Activated CD8-positive, alpha-beta memory T cell treated with anti-CD3 and anti-CD28 coated beads for 36 hours (primary cell): ENCODE measurements at regions not wholly inside any gene's neighbourhood (a gene's known extent, or its start where the extent isn't known, plus 50 kb on each side); places are given as distances from the start of the nearest gene placed in this dataset.
"Not testable (repeated sequence)": the region's sequence is repeated elsewhere in the genome, so short reads cannot be mapped to it uniquely, and the experiment has no call there.

Experiments
- CTCF ChIA-PET: fragments of 350-600 bp; sonication (Branson Sonifier 250); formaldehyde crosslinking; loops from one replicate; lab custom pipeline; 2021; ENCODE audit warnings: antibody characterized with exemption; lab: Charles Lee
- POLR2A ChIA-PET: fragments of 350-600 bp; sonication (Branson Sonifier 250); formaldehyde crosslinking; loops from one replicate; lab custom pipeline; 2021; ENCODE audit warnings: antibody characterized with exemption; lab: Charles Lee

DNA sequence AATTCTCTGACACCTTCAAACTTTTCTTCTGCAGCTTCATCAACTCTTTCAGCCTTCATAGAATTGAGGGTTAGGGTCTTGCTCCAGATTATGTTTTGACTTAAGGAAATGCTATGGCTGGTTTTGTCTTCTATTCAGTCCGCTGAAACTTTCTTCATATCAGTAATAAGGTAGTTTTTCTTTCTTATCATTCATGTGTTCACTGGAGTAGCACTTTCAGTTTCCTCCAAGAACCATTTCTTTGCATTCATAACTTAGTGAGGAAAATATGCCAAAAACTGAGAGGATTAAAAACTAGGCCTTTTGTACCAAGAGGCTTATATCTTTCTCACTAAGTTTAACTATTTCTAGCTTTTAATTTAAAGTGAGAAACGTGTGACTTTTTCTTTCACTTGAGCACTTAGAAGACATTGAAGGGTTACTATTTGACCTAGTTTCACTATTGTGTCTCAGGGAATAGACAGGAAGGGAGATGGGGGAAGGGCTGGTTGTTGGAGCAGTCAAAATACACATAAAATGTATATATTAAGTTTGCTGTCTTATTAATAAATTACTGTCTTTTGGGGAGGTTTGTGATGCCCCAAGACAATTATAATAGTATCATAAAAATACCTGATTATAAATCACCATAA lies 1110.1 kb downstream of the TBL1XR1 start:
- ChIA-PET CTCF (no interaction called here), POLR2A (no interaction called here)

DNA sequence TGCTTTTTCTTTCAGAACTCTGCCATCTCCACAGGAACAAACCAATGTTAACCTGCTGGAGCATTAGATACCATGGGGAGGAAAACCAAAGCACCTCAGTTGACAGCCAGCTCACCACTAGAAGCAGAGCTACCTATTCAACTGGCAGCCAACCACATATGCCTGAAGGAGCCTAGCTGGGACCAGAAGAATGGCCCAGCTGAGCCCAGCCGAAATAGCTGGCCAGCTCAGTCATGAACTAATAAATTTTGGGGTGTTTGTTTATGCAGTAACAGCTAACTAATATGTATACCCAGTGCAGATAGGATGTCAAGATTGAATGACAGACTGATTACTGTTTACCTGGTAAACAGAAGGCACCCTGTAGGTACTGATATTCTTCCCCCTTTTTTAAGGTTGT lies 1117.5 kb downstream of the TBL1XR1 start:
- POLR2A ChIA-PET: no interaction called here
- CTCF ChIA-PET: no interaction called here

DNA sequence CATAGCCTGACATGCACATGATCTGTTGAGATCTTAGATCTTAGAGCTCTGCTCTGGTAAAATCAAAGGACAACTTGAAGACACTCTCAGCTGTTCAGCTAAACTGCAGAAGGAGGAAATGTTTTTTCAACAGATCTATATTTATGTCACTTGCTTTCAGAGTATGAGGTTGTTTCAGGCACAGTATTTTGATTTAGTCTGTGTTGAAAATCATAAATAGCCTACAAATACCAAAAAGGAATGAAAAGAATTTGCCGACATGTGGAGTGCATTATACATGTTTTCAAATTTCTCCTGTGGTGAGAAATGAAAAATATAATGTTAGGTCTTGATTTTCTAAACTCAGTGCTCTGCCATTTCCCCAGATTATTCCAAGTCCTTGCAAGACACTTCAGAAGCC lies 1118.4 kb downstream of the TBL1XR1 start:
- POLR2A ChIA-PET: no interaction called here
- CTCF ChIA-PET: no interaction called here

DNA sequence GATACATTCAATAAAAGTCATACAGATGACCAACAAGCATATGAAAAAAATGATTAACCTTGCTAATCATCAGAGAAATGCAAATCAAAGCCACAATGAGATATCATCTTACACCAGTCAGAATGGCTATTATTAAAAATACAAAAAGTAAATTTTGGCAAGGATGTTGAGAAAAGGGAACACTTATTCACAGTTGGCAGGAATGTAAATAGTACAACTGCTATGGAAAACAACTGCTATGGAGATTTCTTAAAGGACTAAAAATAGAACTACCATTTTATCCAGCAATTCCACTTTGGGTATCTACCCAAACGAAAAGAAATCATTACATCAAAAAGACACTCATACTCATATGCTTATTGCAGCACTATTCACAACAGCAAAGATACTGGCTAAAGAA lies 1121.8 kb downstream of the TBL1XR1 start:
- ChIA-PET CTCF (no interaction called here), POLR2A (no interaction called here)

DNA sequence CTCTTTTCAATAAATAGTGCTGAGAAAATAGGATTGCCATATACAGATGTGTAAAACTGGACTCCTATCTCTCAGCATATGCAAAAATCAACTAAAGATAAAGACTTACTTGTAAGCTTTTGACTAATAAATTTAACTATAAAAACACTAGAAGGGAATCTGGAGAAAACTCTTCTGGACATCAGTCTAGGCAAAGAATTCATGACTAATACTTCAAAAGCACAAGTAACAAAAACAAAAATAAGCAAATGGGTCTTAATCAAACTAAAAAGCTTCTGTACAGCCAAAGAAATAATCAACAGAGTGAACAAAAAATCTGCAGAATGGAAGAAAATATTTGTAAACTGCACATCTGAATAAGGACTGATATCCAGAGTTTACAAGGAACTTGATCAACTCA lies 1122.2 kb downstream of the TBL1XR1 start:
- ChIA-PET CTCF (no interaction called here), POLR2A (no interaction called here)

DNA sequence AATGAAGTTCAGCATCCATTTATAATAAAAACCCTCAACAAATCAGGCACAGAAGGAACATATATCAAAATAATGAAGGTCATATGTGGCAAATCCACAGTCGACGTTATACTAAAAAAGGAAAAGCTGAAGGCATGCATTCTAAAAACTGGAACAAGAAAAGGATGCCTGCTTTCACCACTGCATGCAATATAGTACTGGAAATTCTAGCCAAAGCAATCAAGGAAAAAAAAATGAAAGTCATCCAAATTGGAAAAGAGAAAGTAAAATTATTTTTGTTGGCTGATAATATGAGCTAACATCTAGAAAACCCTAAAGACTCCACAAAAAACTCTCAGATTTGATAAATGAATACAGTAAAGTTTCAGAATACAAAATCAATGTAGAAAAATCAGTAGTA lies 1123.2 kb downstream of the TBL1XR1 start:
- ChIA-PET CTCF (no interaction called here), POLR2A (no interaction called here)

DNA sequence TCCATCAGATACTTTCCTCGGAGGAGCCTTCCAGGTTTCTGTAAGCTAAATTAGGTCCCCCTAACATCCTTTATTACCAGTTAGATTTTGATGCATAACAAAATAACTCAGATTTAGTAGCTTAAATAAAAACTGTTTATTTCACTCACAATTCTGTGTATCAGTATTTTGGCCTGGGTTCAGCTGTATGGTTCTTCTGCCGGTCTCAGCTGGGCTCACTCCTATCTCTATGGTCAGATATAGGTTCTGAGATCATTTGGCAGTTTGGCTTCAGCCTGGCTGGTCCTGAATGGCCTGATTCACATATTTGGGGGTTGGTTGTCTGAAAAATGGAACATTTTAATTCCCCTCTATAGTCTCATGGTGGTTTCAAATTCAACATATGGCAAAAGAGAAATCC lies 1125.3 kb downstream of the TBL1XR1 start:
- ChIA-PET POLR2A (no interaction called here), CTCF (no interaction called here)

DNA sequence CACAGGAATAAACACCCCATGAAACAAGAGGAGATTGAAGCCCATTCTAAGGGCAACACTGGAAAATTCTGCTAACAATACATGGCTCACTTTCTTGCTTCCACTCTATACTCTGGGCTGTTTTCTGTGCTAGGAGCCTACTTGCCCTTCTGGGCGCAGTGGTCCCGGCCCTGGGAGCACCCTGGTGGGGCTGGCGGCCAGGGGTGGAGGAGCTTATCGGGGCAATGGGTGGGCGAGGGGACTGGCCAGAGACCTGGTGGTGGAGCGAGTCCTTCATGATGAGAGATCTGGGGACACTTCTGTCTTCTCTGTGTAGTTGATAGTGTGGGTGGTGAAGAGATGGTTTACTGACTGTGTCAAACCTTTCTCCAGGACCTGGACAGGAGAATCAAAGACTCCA lies 1128.5 kb downstream of the TBL1XR1 start:
- POLR2A ChIA-PET: no interaction called here
- CTCF ChIA-PET: no interaction called here

DNA sequence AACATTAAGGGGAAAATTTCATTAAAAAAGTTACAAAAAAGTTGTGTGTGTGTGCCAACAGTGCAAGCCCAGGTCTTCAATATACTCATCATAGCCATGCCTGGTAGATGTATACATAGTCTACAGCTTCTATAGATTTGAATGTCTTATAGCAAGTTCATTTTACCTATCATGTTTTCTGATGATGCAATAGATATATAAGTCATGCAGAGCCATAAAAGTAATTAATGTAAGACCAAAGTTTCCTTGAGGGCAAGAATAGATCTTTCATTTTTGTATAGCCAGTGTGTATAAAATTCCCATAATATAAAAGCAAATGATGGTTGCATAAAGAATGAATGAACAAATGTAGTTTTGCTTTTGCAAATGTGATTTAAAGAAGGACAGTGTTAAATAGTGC lies 1138.4 kb downstream of the TBL1XR1 start:
- POLR2A ChIA-PET: no interaction called here
- CTCF ChIA-PET: no interaction called here

DNA sequence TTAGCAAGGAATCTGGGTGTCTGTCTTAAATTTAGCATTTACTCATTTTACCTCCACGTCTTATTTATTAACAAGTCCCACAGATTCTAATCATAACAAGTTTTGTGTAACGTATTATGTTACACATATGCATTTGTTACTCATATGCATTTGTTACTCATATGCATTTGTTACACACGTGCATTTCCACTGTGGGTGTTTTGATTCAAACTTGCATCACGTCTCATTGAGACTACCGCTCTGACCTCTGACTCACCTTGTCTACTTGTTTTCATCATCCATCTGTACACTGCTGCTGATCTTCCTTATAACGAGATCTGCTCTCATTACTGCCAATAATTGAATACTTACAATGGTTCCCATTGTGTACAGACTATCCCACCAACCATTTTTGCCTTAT lies 1141.4 kb downstream of the TBL1XR1 start:
- ChIA-PET CTCF (no interaction called here), POLR2A (no interaction called here)

DNA sequence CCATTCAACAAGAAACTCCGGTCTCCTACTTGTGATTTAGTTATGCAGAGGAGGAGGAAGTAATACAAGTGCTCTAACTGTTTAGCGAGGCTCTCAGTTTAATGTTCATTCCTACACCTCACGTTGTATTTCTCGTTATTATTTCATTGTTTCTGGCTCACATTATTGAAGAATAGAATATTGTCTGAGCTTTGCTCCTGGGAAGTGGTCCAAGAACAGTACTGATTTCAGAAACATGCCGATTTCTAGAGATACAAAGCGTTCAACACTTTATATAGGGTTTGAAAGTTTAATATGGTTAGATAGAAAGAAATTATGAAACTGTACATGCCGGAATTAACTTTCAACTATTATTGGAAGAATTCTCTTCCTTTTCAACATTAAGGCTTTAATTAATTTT lies 1145.5 kb downstream of the TBL1XR1 start:
- CTCF ChIA-PET: no interaction called here
- POLR2A ChIA-PET: no interaction called here

DNA sequence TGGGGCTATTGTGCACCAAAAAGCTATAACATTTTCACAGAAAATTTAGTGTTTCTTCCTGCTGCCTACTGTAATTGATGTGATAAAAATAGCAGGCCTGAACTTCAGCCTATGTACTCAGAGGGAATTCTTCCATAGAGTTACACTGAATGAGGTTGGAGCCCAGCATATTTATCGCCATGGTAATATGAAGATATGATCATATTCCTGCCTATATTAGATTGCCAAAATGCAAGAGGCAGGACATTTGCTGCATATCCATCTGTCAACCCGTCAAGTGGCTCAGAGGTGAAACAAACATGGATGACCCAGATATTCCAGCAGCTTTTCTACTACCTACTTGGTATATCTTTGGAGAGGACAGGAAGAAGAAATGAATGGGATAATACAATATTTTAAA lies 1150.6 kb downstream of the TBL1XR1 start:
- POLR2A ChIA-PET: no interaction called here
- CTCF ChIA-PET: no interaction called here

DNA sequence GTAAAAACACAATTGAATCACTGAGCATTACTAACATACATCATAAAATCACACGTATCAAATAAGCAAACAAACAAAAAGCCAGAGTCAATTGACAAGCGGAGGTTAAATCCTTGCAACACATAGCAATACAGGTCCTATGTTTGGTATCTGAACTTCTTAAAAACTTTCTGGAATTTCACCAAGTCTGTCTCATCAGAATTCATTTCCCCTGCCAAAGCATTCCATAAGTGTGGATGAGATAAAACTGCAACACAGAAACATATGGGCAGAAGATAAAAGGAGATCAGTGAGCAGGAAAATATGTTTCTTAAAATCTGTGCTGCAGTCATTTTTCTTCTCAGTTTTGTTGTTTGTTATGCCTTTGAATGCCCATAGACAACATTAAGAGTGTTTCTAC lies 1155.5 kb downstream of the TBL1XR1 start:
- POLR2A ChIA-PET: no interaction called here
- CTCF ChIA-PET: no interaction called here

DNA sequence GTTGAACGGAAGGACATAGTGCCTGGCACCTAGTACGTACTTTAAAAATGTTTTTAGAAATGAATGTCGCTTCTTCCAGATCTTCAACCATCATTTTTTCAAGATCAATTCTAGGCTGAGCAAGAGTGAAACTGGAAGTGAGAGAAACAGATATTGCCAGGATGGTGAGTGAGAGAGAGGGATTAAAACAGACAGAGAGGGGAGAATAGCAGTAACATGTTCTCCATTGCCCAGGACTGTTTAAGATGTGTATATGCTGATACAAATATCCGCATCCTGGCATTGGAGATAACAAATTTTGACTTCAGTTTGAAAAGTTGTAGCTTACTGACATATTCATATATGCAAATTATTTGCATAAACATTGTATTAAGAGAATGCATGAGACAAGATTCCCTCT lies 1156.1 kb downstream of the TBL1XR1 start:
- CTCF ChIA-PET: no interaction called here

DNA sequence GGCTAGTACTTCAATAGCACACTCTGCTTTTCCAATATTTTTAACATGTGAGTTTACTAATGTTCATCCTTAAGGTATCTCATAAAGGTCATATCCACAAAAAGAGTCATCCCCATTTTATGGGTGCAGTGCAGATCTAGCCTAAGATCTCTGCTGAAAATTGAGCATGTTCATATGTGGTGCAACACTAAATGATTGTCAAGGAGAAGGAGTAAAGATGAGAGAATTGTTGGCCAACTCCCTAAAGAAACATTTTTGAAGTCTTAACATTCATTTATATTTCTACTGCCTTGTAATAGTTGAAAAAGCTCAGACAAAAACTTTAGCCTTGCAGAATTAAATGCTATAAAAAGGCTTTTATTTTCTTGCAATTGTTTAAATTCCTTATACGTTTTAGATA lies 1159.6 kb downstream of the TBL1XR1 start:
- POLR2A ChIA-PET: no interaction called here
- CTCF ChIA-PET: no interaction called here

More for the DNA sequence above, 1156.1 kb downstream of the TBL1XR1 start:
- POLR2A ChIA-PET: no interaction called here

DNA sequence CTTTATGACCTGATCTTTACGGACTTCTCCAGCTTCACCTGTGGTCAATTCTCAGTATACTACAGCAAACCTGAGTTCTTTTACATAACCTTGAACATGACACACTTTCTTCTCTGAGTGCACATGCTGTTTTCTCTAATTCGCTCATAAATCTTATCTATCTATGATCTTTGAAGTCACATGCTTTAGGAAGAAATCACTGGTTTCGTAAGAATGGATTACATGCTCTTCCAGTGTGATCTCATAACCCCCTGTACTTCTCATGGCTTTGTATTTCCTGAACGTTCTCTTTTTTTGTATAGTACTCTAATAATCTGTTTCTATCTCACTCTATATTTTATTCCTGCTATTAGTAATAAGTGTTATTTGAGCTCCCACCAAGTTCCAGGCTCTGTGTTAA lies 1165.2 kb downstream of the TBL1XR1 start:
- ChIA-PET CTCF (no interaction called here), POLR2A (no interaction called here)

DNA sequence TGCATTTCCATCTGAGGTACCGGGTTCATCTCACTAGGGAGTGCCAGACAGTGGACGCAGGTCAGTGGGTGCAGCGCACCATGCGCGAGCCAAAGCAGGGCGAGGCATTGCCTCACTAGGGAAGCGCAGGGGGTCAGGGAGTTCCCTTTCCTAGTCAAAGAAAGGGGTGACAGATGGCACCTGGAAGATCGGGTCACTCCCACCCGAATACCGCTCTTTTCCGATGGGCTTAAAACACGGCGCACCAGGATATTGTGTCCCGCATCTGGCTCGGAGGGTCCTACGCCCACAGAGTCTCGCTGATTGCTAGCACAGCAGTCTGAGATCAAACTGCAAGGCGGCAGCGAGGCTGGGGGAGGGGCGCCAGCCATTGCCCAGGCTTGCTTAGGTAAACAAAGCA lies 1157.1 kb downstream of the NAALADL2 start:
- CTCF ChIA-PET, POLR2A ChIA-PET: not testable (repeated sequence)

DNA sequence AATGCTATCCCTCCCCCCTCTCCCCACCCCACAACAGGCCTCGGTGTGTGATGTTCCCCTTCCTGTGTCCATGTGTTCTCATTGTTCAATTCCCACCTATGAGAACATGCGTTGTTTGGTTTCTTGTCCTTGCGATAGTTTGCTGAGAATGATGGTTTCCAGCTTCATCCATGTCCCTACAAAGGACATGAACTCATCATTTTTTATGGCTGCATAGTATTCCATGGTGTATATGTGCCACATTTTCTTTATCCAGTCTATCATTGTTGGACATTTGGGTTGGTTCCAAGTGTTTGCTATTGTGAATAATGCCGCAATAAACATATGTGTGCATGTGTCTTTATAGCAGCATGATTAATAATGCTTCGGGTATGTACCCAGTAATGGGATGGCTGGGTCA lies 1156.1 kb downstream of the NAALADL2 start:
- POLR2A ChIA-PET, CTCF ChIA-PET: not testable (repeated sequence)

DNA sequence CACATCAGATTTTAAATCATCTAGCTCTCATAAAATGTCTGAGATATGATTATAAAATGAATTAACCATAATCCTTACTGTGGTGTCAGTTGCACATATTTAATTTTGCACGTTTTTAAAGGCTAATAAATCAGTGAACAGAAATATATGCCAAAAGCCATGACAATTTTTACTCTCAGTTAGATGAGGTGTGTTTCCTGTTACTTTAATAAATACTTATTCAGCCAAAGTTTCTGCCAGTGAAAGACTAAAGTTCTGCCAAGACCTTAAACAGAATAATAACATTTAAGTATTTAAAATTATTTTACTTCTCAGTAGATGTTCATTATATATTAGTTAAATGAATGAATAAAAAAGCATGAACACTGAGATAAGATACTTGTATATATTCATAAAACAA lies 1150.1 kb downstream of the NAALADL2 start:
- POLR2A ChIA-PET: no interaction called here
- CTCF ChIA-PET: no interaction called here

DNA sequence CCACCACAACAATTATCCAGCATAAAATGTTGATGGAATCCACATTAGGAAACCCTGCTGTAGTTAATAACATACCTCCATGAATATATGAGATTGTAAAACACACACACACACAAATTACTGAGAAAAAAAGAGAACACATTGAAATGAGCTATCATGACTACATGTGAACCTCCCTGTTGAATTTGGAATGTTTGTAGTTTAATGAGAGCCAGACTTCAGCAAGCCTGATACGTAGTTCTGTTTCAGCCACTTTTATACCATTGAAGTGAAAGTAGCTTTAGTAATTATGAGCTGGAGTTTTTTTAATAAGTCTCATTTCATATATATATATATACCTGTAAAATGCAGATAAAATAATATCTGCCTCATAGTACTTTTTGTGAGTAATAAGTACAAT lies 1146.4 kb downstream of the NAALADL2 start:
- ChIA-PET CTCF (no interaction called here), POLR2A (no interaction called here)

DNA sequence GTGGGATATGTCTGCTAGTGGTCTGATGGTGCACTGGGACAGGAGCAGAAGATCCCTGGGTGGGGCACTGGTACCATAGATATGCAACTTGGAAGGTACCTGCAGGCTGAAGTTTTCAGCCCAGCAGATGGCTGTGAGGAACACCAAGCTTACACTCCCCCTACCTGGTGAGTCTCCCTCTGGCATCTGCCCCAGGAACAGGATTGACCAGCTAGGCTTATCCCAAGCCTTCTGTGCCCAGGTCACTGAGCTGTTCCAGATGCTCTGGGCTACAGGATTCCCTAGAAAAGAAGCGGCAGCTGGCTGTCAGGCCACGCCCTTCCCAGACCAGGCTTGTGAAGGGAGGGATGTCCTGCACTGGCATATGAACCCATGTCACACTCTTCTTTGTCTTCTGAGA lies 1130.0 kb downstream of the NAALADL2 start:
- ChIA-PET POLR2A (no interaction called here), CTCF (no interaction called here)

DNA sequence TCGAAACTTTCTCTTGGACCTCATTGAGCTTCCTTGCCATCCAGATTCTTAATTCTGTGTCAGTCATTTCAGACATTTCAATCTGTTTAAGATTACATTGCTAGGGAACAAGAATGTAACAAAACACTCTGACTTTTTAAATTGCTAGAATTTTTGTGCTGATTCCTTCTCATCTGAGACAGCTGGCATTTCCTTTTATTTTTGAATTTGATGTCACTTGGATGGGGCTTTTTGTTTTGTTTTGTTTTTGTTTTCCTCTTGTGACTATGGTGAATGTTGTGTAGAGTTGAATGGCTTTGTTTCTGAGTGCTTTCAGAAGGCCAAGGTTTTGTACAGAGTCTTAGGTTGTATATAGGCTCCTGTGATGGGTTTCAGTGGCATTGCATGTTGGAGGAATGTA lies 1129.3 kb downstream of the NAALADL2 start:
- ChIA-PET POLR2A (no interaction called here), CTCF (no interaction called here)
